Activated CD4-positive, alpha-beta memory T cell treated with anti-CD3 and anti-CD28 coated beads for 36 hours (primary cell): ENCODE measurements at regions not wholly inside any gene's neighbourhood (a gene's known extent, or its start where the extent isn't known, plus 50 kb on each side); places are given as distances from the start of the nearest gene placed in this dataset.
A peak's percentile ranks its signal among the peaks of the same experiment; 100 is the strongest.

ENCODE experiments used
- CTCF ChIA-PET: fragments of 350-600 bp; sonication (Branson Sonifier 250); formaldehyde crosslinking; loops from one replicate; lab custom pipeline; 2021; ENCODE audit warnings: antibody characterized with exemption, inconsistent platforms; lab: Charles Lee
- POLR2A ChIA-PET: fragments of 350-600 bp; sonication (Branson Sonifier 250); formaldehyde crosslinking; loops from one replicate; lab custom pipeline; 2021; ENCODE audit warnings: antibody characterized with exemption; lab: Charles Lee
- DNase-seq: peaks from one replicate; pipeline ENCODE4 v3.0.0-alpha.2; 2020
- H3K27ac Mint-ChIP-seq: one replicate; pipeline ENCODE4 v1.8.0; 2021; ENCODE audit warnings: mixed read lengths
- H3K27me3 Mint-ChIP-seq: one replicate; pipeline ENCODE4 v1.8.0; 2021; ENCODE audit warnings: mixed read lengths
- H3K36me3 Mint-ChIP-seq: one replicate; pipeline ENCODE4 v1.8.0; 2021; ENCODE audit warnings: mixed read lengths
- H3K4me1 Mint-ChIP-seq: one replicate; pipeline ENCODE4 v1.8.0; 2021; ENCODE audit warnings: low read depth, mixed read lengths
- H3K4me3 Mint-ChIP-seq: one replicate; pipeline ENCODE4 v1.8.0; 2021; ENCODE audit warnings: mild to moderate bottlenecking, mixed read lengths
- H3K9me3 Mint-ChIP-seq: one replicate; pipeline ENCODE4 v1.8.0; 2021; ENCODE audit warnings: mixed read lengths
- intact Hi-C: fragments of 100-400 bp; cut with micrococcal nuclease; formaldehyde crosslinking; loops from one replicate; pipeline ENCODE4 v1.15.1; 2023

GRCh38 chr1:229040630-229041358 lies 230.1 kb upstream of the RAB4A start:
- CTCF ChIA-PET, result no interaction called here
- peaks cover 3% of the 10 kb centered on the region for H3K27me3 Mint-ChIP-seq
- POLR2A ChIA-PET, result no interaction called here

GRCh38 chr1:229041946-229042345 lies 229.0 kb upstream of the RAB4A start:
- Mint-ChIP-seq H3K4me1 (peaks cover 15% of the 10 kb centered on the region), H3K27ac (no peak overlapping the region), H3K36me3 (no peaks in the 10 kb centered on the region), H3K4me3 (no peak overlapping the region), H3K27me3 (peaks cover 3% of the 10 kb centered on the region), H3K9me3 (no peaks in the 10 kb centered on the region)
- ChIA-PET POLR2A (no interaction called here), CTCF (no interaction called here)
- intact Hi-C loops, result no loop called here
- no peak for DNase-seq

More at GRCh38 chr1:229040630-229041358, 230.1 kb upstream of the RAB4A start:
- Mint-ChIP-seq H3K9me3 (no peaks in the 10 kb centered on the region), H3K36me3 (no peaks in the 10 kb centered on the region), H3K27ac (no peak overlapping the region), H3K4me3 (no peak overlapping the region), H3K4me1 (peaks cover 26% of the 10 kb centered on the region)
- intact Hi-C loops, result no loop called here
- no peak for DNase-seq

GRCh38 chr1:229042482-229042881 lies 228.4 kb upstream of the RAB4A start:
- H3K27ac Mint-ChIP-seq, result no peak overlapping the region
- POLR2A ChIA-PET, result no interaction called here
- H3K9me3 Mint-ChIP-seq, result no peaks in the 10 kb centered on the region
- intact Hi-C loops, result no loop called here
- H3K4me3 Mint-ChIP-seq, result no peak overlapping the region
- DNase-seq, result no peak
- H3K36me3 Mint-ChIP-seq, result no peaks in the 10 kb centered on the region
- H3K4me1 Mint-ChIP-seq, result peaks cover 10% of the 10 kb centered on the region
- CTCF ChIA-PET, result no interaction called here
- H3K27me3 Mint-ChIP-seq, result peaks cover 3% of the 10 kb centered on the region

GRCh38 chr1:229043115-229043514 lies 227.8 kb upstream of the RAB4A start:
- intact Hi-C loops, result no loop called here
- DNase-seq, result no peak
- Mint-ChIP-seq H3K4me1 (peaks cover 6% of the 10 kb centered on the region), H3K27me3 (peaks cover 3% of the 10 kb centered on the region), H3K4me3 (no peak overlapping the region), H3K36me3 (no peaks in the 10 kb centered on the region), H3K27ac (no peak overlapping the region), H3K9me3 (no peaks in the 10 kb centered on the region)
- ChIA-PET POLR2A (no interaction called here), CTCF (no interaction called here)

DNA sequence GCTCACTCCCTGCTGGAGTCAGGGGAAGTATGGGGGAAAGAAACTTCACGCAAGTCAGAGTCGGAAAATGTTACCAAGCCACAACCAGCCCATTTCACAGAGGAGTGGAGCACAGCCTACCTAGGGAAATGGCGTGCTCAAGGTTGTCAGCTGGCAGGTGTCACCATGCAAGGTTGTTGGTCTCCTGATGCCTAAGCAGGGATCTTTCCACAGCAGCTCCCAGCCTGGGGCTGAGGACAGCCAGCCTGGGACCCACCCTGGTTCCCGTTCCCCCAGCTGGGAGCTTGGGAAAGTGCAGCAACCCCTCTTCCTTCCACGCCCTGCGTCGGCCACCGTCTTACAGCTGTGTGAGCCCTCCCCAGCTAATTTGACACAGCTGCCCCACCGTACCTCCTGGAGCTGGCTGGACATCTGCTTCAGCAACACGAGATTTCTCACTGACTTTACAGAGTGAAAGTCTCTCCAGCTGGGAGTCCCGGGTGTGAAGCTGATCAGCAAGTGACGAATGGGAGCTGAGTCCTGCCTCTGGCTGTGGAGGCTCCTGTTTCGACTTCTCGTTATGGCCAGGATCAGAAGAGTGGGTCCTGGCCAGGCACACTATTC lies 224.6 kb upstream of the RAB4A start:
- CTCF ChIA-PET, result no interaction called here

GRCh38 chr1:229047161-229047839 lies 223.6 kb upstream of the RAB4A start:
- Mint-ChIP-seq H3K36me3 (no peaks in the 10 kb centered on the region), H3K27ac (no peak overlapping the region), H3K9me3 (no peaks in the 10 kb centered on the region), H3K4me3 (no peak overlapping the region), H3K4me1 (peaks cover 8% of the 10 kb centered on the region), H3K27me3 (peaks cover 1% of the 10 kb centered on the region)
- ChIA-PET POLR2A (no interaction called here), CTCF (no interaction called here)
- intact Hi-C loops, result no loop called here
- no peak for DNase-seq

More for the DNA sequence above, 224.6 kb upstream of the RAB4A start:
- Mint-ChIP-seq H3K4me1 (peaks cover 4% of the 10 kb centered on the region), H3K4me3 (no peak overlapping the region), H3K27ac (no peak overlapping the region), H3K9me3 (no peaks in the 10 kb centered on the region), H3K27me3 (peaks cover 1% of the 10 kb centered on the region), H3K36me3 (no peaks in the 10 kb centered on the region)
- POLR2A ChIA-PET, result no interaction called here
- intact Hi-C loops, result no loop called here
- DNase-seq, result no peak

DNA sequence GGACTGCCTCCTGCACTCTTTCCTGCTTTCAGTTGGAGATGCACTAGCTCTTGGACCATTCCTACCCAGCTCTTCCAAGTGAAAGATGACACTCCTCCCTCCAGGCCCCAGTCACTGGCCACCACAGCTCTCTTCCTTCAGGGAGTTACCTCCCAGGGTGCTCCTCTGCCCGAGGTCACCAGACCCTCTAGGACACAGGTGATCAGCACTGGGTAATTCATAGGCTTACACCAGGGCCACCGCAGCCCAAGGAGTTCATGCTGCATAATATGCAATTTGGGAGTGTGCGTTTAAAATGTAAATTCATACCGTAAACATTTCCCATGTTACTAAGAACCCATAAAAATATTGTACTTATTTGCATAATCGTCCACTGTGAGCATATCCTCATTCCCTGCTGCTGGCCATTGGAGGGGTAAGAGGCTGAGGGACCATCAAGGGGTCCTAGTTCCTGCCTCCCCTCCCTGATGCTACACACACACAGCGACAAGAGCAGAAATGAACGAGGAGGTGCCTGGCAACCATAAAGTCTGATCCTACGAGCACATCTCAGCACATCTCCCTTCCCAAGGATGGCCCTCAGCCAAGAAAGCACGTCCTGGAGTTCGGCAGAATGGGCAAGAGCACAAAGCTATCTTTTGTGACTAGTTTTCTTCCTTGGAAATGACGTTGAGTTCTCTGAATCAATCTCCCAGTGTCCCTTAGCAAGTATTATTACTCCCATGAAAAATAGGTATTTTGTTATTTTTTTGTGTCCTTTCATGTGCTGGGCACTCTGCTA lies 222.9 kb upstream of the RAB4A start:
- DNase-seq, result no peak
- CTCF ChIA-PET, result no interaction called here
- H3K9me3 Mint-ChIP-seq, result no peaks in the 10 kb centered on the region
- H3K4me3 Mint-ChIP-seq, result no peak overlapping the region
- no peaks in the 10 kb centered on the region for H3K36me3 Mint-ChIP-seq
- peaks cover 8% of the 10 kb centered on the region for H3K4me1 Mint-ChIP-seq
- peaks cover 1% of the 10 kb centered on the region for H3K27me3 Mint-ChIP-seq
- POLR2A ChIA-PET, result no interaction called here
- H3K27ac Mint-ChIP-seq, result no peak overlapping the region
- intact Hi-C loops, result no loop called here

DNA sequence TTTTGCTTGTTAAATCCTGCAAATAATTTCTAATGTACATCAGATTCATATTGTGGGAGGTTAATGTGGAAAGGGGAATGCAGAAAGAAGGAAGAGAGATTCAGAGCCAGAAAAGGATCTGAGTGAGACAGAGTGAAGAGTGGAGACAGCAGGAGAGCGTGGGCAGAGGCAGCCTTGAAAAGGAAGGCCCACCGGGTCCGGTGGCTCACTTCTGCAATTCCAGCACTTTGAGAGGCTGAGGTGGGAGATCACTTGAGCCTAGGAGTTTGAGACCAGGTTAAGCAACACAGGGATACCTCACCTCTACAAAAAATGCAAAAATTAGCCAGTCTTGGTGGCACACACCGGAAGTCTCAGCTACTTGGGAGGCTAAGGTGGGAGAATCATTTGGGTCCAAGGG lies 222.0 kb upstream of the RAB4A start:
- CTCF ChIA-PET, result no interaction called here
- H3K27me3 Mint-ChIP-seq, result no peaks in the 10 kb centered on the region
- DNase-seq, result no peak
- POLR2A ChIA-PET, result no interaction called here
- no peak overlapping the region for H3K4me3 Mint-ChIP-seq
- H3K36me3 Mint-ChIP-seq, result no peaks in the 10 kb centered on the region
- H3K27ac Mint-ChIP-seq, result no peak overlapping the region
- intact Hi-C loops, result no loop called here
- H3K9me3 Mint-ChIP-seq, result no peaks in the 10 kb centered on the region
- H3K4me1 Mint-ChIP-seq, result peaks cover 8% of the 10 kb centered on the region

DNA sequence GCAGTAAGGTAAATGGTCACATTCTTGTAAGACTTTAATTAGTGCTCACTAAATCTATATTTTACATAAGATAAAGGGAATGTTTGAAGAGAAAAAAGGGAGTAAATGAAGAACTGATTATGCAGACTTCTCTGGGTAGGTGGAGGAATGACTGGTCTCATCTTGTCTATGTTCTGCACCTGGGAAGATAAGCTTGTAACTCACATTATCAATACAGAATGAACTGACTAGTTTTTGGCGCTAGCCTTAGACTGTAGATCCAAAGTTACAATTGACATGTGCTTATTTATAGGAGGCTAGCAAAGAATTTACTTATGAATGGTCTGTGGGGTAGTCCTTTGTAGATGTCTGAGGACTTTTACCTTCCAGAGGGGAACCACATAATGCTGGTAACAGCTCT lies 214.9 kb upstream of the RAB4A start:
- intact Hi-C loops, result no loop called here
- no peak overlapping the region for H3K27ac Mint-ChIP-seq

GRCh38 chr1:229058111-229058561 lies 212.8 kb upstream of the RAB4A start:
- no peak overlapping the region for H3K4me3 Mint-ChIP-seq
- ChIA-PET POLR2A (no interaction called here), CTCF (interaction anchor here (0.9 kb wide), 1 partner anchor 25 kb away, joined by 3 read pairs; no protein-coding TSS in a partner anchor)
- H3K4me1 Mint-ChIP-seq, result peaks cover 35% of the 10 kb centered on the region
- no peaks in the 10 kb centered on the region for H3K27me3 Mint-ChIP-seq
- H3K9me3 Mint-ChIP-seq, result no peaks in the 10 kb centered on the region
- intact Hi-C loops, result no loop called here
- no peaks in the 10 kb centered on the region for H3K36me3 Mint-ChIP-seq
- DNase-seq, result peak; percentile 55
- no peak overlapping the region for H3K27ac Mint-ChIP-seq

More for the DNA sequence above, 214.9 kb upstream of the RAB4A start:
- CTCF ChIA-PET, result interaction anchor here (1.0 kb wide), 1 partner anchor 171 kb away, joined by 3 read pairs; no protein-coding TSS in a partner anchor
- Mint-ChIP-seq H3K27me3 (no peaks in the 10 kb centered on the region), H3K9me3 (no peaks in the 10 kb centered on the region), H3K36me3 (no peaks in the 10 kb centered on the region), H3K4me1 (peaks cover 42% of the 10 kb centered on the region), H3K4me3 (no peak overlapping the region)
- POLR2A ChIA-PET, result no interaction called here
- DNase-seq, result no peak

GRCh38 chr1:229058729-229059128 lies 212.2 kb upstream of the RAB4A start:
- Mint-ChIP-seq H3K4me3 (no peak overlapping the region), H3K27me3 (no peaks in the 10 kb centered on the region), H3K27ac (no peak overlapping the region), H3K9me3 (no peaks in the 10 kb centered on the region), H3K36me3 (no peaks in the 10 kb centered on the region), H3K4me1 (peaks cover 35% of the 10 kb centered on the region)
- ChIA-PET POLR2A (no interaction called here), CTCF (interaction anchor here (0.9 kb wide), 1 partner anchor 25 kb away, joined by 3 read pairs; no protein-coding TSS in a partner anchor)
- intact Hi-C loops, result no loop called here
- no peak for DNase-seq
